NCI-H2196 treated with DMSO at 0.1 percent for 48 hours (cell line): ENCODE measurements at regions not wholly inside any gene's neighbourhood (a gene's known extent, or its start where the extent isn't known, plus 50 kb on each side); places are given as distances from the start of the nearest gene placed in this dataset.

Source experiments
- DNase-seq: peaks from one replicate; lab custom pipeline; 2025; ENCODE audit not compliant: unreplicated experiment; lab: John Stamatoyannopoulos, UW

- no peak for DNase-seq
Observed at GRCh38 chr1:184218458-184219075, 167.0 kb downstream of the TSEN15 start.

GRCh38 chr1:184219414-184219813 lies 167.4 kb upstream of the C1orf21 start:
- no peak for DNase-seq

GRCh38 chr1:184219883-184220282 lies 166.9 kb upstream of the C1orf21 start:
- no peak for DNase-seq

- no peak for DNase-seq
Observed at GRCh38 chr1:184221087-184221486, 165.7 kb upstream of the C1orf21 start.

- peak; percentile 31 for DNase-seq
Observed at GRCh38 chr1:184222652-184223052, 164.2 kb upstream of the C1orf21 start.

GRCh38 chr1:184223216-184223615 lies 163.6 kb upstream of the C1orf21 start:
- no peak for DNase-seq

- DNase-seq: no peak
Observed at GRCh38 chr1:184225283-184226099, 161.3 kb upstream of the C1orf21 start.

GRCh38 chr1:184226100-184226487 lies 160.7 kb upstream of the C1orf21 start:
- no peak for DNase-seq

GRCh38 chr1:184228558-184228957 lies 158.3 kb upstream of the C1orf21 start:
- no peak for DNase-seq

GRCh38 chr1:184237588-184237987 lies 149.2 kb upstream of the C1orf21 start:
- no peak for DNase-seq

GRCh38 chr1:184241446-184241845 lies 145.4 kb upstream of the C1orf21 start:
- no peak for DNase-seq

- DNase-seq: no peak
Observed at GRCh38 chr1:184242507-184242943, 144.3 kb upstream of the C1orf21 start.

- DNase-seq: no peak
Observed at GRCh38 chr1:184244962-184245361, 141.9 kb upstream of the C1orf21 start.

- DNase-seq: no peak
Observed at GRCh38 chr1:184247671-184248070, 139.2 kb upstream of the C1orf21 start.

GRCh38 chr1:184253921-184254320 lies 132.9 kb upstream of the C1orf21 start:
- DNase-seq: no peak

- no peak for DNase-seq
Observed at GRCh38 chr1:184254849-184255248, 132.0 kb upstream of the C1orf21 start.

- no peak for DNase-seq
Observed at GRCh38 chr1:184255560-184255959, 131.3 kb upstream of the C1orf21 start.

GRCh38 chr1:184257873-184258272 lies 129.0 kb upstream of the C1orf21 start:
- no peak for DNase-seq

- DNase-seq: no peak
Observed at GRCh38 chr1:184258525-184258924, 128.3 kb upstream of the C1orf21 start.

- DNase-seq: no peak
Observed at GRCh38 chr1:184260382-184260781, 126.4 kb upstream of the C1orf21 start.

- DNase-seq: no peak
Observed at GRCh38 chr1:184262109-184262508, 124.7 kb upstream of the C1orf21 start.

GRCh38 chr1:184267747-184268146 lies 119.1 kb upstream of the C1orf21 start:
- DNase-seq: no peak

- DNase-seq: no peak
Observed at GRCh38 chr1:184270556-184270955, 116.3 kb upstream of the C1orf21 start.
